ENCODE measurements at regions not wholly inside any gene's neighbourhood (a gene's known extent, or its start where the extent isn't known, plus 50 kb on each side); places are given as distances from the start of the nearest gene placed in this dataset.

DNA sequence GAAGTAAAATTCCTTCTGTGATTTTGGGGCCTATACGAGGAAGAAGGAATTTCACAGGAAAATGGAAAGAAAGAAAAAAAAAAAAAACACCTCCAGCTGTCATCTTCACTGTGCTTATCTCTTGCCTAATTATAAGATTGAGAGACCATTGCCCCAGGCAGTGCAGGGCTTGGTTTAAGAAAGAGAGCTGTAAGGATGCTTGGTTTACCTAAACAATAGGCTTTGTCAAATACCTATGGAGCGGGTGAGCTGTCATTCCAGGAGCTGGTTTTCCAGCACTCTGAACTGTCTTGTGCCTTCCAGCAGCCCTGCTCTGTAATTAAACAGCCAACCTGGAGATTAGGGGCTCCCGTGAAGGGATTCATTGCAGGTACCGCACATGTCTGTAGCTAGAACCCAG, 137.8 kb downstream of the EDN3 start:
- no peak for DNase-seq

DNA sequence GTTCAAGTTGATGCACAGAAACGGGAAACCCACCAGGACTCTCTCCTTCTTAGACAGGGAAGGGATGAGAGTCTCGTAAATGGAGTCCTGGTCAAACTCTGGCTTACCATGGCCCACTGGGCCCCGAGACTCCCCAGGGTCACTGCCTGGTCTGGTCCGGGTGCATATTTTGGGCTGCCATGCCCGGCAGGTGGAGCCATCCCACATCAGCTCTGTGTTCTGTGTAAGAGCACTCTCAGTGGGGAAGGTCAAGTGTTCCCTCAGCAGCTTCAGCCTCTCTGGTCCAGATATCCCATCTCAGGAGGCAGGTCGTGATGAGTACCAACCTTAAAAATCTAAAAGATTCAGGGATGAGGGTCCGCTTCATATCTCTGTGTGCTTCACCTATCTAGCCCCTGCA, 138.8 kb downstream of the EDN3 start:
- no peak for DNase-seq

DNA sequence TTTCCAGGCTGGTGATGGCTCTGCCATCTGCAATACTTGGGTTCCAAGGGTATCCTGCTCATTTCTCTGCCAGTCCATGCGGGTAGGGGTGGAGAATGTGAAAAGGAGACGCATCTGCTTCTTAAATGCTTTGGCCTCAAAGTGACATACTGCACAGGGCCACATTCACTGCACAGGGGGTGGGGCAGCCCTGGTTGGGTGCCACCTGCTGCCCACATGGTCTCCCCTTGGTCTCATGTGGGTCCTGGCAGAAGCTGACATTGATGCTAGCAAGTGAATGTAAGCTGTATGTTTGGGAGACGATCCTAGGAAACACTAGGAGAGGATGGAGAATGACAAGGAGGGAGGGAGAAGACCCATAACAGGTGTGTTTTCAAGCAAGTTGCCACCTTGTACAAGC, 140.9 kb downstream of the EDN3 start:
- DNase-seq: no peak

DNA sequence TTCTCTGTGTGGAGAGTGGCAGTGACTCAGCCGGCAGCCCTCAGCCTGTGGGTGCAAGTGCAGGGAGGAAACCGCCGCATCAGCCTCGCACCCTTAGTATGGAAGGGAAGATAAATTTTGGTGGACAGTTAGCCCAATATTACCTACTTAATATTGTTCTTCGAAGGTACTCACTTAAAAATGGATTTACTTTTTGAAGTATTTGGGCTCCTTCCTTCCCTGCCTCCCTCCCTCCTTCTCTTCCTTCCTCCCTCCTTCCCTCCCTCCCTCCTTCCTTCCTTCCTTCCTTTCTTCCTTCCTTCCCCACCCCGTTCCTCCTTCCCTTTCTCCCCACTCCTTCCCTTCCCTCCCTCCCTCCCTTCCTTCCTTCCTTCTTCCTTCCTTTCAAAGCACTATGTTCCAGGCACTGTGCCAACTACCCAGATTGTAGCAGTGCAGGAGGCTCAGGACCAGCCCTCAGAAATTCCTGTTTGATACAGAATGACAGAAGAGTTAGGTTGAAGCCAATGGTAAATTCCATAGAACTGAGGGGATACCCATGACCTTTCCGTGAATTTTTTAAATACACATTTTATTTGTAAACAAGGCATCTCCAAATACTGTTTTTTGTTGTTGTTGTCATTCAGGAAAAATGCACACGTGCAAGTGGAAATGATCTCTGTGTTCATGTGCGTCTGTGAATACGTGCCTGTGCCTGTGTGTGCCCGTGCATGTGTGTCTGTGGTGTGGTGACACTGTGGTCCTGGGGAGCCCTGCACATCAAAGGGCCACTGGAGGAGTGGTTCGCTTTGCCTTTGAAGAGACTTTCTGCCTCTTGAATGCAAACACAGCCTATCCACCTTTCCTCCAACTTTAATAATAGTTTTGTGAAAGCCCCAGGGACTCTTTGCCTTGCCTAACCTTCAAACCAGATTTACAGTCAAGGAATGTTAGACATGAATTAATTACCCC, 141.7 kb downstream of the EDN3 start:
- DNase-seq: no peak

DNA sequence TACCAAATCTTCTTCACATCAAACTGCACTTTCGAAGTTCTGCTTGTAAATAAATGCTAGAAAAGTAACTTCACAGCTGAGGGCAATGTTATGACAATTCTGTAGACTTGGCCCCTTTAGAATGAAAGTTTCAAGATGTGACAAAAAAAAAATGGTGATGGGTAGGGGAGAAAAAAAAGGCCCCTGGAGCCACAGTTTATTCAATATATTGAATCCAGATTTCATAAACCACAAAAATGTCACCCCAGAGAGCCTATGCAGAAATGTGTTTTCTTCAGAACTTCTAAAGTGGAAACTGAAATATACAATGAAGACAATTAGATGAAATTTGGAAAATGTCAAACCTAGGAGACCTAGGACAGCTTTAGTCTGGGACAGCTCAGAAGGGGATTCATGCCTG, 143.1 kb downstream of the EDN3 start:
- DNase-seq: no peak

DNA sequence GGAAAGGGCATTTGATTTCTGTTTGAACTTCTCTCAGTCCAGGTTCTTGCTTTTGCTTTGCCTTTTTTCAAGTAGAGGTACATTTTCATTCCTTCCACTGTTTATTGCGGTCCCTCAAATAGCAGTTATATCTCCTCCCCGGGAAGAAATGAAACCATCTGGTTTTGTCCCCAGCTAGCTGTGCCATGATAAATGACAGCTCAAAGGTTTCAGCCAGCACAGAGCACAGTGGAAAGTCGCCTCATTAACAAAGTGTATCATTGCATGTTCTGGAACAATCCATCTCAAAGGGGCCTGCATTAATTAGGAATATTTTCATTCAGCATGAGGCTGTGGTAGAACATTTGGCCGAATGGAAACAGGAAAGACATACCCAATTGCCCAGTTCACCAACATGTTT, 146.0 kb downstream of the EDN3 start:
- no peak for DNase-seq

DNA sequence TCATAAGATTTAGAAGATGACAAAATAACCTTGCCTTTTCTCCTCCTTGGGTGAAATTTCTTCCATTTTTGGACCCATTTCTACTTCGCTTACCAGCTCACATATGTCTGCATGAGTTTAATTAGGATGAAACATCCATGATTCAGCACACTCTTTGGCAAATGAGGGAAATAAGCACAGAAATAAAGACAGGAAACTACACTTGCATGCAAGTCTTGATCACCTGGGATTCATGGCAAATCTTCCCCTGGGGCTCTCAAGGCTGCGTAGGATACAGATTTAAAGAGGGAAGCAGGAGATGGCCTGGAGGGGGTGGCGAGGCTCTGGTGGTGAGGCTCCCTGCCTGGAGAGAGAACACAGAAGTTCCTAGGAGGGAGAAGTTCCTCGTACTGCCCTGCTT, 147.8 kb downstream of the EDN3 start:
- DNase-seq: no peak

DNA sequence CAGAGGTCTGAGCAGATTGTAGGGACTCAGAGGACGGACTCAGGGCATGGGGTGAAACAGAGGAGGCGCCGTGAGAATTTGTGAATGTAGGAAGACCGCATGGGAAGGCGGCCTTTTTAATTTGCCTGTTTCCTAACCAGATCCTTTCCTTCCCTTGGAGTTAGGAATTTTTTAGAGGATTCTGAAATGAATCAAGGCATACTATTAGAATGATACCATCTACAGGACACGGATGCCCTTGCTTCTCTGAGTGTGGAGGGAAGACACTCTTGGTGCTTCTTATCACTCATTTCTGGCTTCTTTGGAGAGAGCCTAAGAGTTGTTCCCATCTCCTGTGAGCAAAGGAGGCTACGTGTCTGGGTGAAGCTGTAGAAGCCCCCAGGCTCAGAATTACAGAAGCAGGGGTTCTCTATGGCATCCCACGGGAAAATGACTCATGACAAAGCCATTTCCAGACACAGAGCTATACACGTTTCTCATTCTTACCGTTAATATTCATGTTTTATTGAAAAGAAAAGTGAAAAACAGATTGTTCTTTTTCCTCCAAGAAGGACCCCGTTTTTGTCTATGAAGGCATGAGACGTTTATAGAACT, 148.5 kb downstream of the EDN3 start:
- DNase-seq: no peak

DNA sequence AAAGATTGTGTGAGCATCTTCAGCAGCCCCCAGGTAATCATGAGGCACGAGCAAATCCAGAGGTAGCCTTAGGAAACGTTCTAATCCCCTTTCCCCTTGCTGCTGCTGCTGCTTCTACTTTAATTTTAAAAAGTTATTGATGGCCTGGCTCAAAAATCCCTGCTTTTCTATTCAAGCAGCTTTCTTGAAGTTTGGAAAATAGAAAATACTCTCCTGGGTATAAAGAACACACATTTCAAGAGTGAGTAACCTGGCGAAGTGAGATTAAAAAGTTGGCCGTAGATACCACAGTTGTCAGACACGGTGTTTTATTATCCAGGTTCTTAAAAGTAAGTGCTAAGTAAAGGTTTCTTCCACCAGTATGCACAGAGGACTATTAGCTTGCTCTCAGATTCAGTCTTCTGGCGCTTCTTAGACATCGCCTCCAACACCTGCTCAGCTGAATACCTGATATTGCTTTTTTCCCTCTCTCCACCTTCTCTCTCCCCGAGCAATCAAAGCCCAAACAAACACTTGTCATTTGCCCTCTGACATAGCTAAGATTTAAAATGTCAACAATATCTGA, 150.7 kb downstream of the EDN3 start:
- no peak for DNase-seq

DNA sequence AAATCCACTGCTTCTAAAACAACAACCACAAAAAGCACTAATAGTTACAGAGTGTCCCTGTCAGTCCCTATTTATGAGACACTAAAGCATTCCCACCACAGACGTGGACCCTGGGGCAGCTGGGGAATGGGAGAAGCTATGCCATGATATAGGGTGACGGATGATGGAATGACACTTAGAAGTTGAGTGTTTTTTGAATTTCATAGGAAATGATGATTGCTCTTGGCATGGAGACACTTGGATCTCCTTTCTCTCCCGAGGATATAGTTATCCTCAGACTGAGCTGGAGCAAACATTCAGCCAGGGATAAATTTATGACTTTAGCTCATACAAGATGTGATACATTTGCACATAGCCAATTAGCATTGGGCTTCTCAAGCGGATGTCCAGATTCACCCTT, 151.2 kb downstream of the EDN3 start:
- no peak for DNase-seq

DNA sequence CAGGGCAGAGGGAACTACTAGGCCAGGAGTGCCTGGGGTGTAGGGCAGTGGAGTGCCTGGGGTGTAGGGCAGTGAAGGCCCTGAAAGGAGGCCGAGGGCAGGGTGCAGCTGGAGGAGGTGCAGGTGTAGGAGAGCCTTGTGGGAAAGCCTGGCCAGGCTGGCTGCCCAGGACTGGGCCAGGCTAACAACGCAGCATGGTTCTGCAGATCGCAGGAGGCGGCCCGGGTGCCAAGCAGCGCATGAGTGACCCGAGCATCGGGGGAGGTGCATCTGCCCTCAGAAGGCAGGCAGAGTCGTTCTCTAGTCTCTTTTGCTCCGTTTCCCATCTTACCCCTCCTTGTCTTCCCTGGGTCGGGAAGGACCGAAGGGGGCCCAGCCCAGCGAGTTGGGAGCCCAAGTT, 151.5 kb upstream of the PHACTR3 start:
- no peak for DNase-seq

DNA sequence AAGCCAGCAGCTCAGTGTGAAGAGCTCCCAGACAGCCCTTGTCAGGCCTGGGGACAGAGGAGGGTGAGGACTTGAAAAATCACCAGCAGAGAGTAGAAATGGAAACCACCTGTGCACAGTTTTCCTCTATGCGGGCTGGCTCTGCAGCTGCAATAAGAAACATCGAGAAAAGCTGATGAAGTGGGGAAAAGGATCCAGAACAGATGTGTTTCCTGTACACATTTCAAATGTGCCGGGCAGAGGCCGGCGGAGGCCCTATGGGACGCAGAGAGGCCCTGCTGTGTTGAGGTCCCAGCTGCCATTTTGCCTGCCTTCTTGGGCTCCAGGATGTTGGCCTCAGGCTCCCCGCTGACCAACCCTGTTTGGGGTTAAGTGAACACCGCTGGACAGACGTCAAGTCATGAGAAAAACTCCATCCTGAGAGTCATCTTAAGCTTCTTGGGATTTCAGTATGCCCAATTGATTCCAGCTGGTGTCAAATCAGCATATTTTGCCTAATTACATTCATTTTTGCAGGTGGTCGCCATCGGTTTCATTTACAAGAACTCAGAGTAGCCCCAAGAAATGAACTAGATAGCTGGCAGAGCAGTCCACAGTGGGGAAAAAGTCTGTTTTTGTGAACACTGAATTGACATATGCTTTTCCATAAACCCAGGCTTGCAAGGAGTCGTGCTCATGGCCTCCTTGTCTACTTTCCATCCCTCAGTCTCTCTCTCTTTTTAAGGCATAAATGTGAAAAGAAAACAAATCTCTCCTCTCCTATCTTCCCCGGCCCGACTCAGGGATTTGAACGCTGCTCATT, 150.4 kb upstream of the PHACTR3 start:
- no peak for DNase-seq

DNA sequence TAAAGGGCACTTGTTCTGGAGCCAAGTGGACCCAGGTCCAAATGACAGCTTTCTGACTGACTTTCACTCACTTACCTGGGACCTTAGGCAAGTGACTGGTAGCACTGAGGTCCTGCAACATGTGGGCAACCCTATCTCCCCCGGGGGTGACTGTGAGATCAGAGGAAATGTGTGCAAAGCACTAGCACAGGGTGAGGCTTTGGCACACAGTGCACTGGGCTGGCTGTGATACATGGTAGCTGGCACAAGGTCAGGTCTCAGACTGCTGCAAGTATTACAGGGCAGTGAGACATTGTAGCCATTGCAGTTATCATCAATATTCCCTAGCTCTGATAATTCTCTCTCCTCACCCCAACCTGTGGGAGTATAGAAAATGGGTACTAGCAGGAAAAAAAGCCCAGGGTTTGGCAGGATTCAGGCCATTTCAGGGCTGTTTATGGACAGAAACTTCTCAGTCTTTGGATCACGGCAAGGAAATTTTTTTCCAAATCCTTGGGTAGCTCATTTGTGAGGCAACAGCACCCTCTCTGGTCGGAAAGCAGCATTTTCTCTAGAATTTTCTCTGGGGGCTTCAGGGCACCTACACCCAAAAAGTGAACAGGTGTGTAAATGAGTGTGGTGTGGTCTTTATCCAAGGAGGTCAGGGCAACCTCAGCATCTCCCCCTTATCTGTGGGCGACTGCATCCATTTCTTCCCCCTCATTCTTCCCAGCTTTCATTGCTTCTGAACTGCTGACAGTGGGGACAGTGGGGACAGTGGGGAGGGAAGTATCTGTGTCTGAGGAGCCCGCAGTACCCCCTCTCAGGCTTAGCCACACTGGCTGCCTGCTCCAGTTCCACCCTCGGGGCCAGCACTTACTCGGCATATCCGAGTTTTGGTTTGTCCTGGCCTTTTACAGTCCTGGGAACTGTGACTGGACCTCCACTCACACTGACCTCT, 148.7 kb upstream of the PHACTR3 start:
- no peak for DNase-seq

DNA sequence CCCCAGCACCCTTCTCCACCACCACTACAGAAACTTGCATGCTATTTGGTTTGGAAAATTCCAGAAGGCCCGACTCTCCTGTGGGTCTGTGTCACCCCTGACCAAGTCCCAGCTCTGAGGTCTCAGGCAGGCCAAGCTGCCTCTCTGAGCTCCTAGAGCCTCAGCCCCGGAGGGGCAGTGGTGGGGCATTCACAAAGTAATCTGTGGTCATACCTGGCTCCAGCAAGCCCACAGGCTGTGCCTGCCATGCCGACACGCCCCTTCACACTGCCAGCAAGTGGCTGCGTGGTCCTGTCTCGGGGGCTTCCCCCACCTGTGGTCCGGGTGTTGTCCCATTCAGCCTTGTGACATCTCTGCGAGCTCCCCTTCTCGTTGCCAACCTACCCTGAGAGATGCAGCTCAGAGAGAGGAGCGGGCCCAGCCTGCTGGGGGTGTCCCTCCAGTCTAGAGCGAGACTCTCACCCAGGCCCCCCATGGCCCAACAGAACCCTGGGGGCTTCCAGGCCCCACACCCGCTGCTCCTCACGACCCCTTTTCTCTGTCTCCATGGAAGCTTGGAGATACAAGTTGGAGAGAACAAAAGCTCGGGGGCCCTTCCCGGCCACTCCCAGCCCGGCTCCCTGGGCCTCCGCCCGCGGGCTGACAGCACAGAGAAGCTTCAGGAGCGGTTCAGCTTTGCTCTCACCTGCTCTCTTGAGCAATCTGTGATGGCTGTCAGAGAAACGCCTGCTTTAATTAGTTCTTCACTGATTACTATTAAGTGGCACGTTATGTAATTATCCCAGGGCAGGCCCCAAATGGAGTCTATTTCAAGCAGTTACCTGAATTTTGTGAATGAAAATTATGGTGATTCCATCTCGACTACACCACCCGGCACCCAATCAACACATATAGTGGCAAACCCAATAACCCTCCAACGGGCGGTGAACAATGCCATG, 147.7 kb upstream of the PHACTR3 start:
- DNase-seq: no peak

DNA sequence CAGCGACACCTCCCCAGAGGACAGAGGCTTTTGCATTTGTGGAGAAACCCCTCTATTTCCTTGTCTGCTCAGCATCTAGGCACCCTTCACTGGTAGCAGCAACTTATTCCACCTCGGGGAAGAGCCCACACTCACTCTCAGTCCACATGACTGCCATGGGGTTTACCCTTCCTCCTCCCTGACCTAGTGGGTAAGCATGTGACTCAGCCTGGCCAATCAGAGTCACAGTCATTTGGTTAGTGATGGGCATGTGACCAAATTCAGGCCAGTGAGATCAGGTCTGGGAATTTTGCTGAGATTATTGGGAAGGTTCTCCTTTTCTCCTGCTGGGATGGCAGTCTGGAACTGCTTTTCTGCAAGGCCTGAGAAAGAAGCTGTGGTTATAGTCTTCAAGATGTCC, 145.7 kb upstream of the PHACTR3 start:
- DNase-seq: no peak

DNA sequence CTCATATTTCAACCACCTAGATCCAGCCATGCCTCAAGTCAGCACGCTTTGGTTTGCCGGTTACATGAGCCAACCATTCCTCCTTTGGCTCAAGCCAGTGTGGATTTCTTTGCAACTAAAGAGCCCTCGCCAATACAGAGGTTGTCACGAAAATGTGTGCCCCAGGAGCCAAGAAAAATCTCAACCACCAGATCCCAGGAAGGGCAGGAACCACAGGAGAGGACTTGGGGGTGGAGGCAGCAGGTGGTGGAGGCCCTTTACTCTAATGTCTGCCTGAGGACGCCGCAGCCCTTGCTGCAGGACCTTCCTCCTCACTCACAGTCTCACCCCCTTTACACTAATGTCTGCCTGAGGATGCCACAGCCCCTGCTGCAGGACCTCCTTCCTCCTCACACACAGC, 144.8 kb upstream of the PHACTR3 start:
- DNase-seq: no peak

DNA sequence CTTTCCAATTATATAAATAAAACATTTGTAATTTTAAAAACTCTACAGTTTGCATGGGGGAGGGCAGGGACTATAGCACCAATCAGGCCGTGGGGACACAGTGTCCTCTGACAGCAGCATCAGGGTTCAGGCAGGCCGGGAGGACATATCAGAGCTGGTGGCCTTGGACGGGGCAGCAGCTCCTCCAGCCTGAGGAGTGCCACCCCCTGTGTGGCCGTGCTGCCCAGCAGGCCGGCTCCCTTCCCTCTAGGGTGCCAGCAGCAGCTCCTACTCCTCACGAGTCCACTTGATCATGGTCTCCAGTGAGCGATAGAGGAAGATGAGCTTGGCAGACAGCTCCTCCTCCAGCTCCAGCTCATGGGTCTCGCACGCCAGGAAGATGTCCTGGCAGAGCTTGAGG, 144.0 kb upstream of the PHACTR3 start:
- DNase-seq: no peak

DNA sequence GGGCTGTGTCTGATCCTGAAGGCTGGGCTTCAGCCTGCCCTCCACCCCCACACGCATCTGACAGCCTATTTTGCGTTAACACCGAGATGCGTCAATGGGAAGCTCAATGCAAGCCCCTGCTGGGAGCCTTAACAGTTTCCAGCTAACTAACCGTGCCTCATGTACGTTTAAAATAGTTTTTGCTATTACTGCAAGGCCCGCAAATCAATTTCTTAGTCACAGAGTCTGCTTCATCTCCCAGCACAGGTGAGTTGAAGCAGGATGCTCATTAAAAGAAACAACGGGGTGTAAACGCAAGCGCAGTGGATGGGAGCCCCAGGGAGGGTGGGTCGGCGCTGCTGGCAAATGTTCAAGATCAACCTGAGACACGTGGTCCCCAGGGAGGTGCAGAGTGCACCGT, 142.8 kb upstream of the PHACTR3 start:
- no peak for DNase-seq

DNA sequence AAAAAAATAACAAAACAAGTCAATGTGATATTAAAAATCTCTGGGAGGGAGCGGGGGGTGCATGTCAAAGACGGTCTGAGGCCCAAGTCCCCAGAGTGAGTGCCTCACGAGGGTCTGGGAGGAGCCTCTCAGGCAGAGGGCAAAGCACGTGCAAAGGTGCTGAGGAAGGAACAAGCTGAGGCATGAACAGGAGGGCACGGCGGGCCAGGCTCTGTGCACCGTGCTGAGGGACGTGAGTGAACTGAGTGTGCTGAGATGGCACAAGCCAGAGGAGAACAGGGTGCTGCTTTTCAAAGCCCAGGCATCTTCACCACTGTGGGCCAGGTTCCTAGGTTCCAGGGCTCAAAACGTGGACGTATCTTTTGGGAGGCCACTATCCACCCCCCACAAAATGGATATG, 142.1 kb upstream of the PHACTR3 start:
- DNase-seq: no peak

DNA sequence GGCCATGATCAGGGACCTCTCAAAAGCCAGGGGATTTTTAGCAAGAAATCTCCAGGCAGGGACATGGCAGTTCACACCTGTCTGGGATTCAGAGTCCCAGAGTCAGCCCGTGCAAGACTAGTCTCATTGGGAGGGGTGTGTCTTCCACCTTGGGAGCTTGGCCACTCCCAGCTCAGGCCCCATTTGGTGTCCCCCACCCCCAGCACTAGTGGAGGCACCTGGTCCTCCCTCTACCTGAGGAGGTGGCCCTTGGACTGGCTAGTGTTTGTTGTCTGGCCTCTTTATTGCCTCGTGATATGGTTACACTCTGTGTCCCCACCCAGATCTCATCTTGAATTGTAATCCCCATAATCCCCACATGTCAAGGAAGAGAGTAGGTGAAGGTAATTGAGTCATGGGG, 140.8 kb upstream of the PHACTR3 start:
- DNase-seq: no peak

All from stimulated activated CD8-positive, alpha-beta memory T cell treated with anti-CD3 and anti-CD28 coated beads, Interleukin-4, amount 100 ng/mL, for 48 hours (primary cell).